Stimulated activated CD8-positive, alpha-beta memory T cell treated with anti-CD3 and anti-CD28 coated beads, Interleukin-15, amount 100 ng/mL, for 4 hours (primary cell): ENCODE measurements at regions not wholly inside any gene's neighbourhood (a gene's known extent, or its start where the extent isn't known, plus 50 kb on each side); places are given as distances from the start of the nearest gene placed in this dataset.

ENCODE experiments used
- DNase-seq, 2 donors: peaks; one replicate each; pipeline ENCODE4 v3.0.0-alpha.2; 2020; ENCODE audit warnings: low read depth in 2 of 2

GRCh38 chr2:125491663-125492062 lies 1164.3 kb upstream of the GYPC start:
- no peak for DNase-seq

GRCh38 chr2:125512313-125512712 lies 1143.6 kb upstream of the GYPC start:
- no peak for DNase-seq

- no peak for DNase-seq
Observed at GRCh38 chr2:125516496-125517109, 1139.4 kb upstream of the GYPC start.

- DNase-seq: no peak
Observed at GRCh38 chr2:125526093-125526492, 1129.9 kb upstream of the GYPC start.

GRCh38 chr2:125535089-125535488 lies 1120.9 kb upstream of the GYPC start:
- no peak for DNase-seq

- no peak for DNase-seq
Observed at GRCh38 chr2:125543968-125544514, 1111.9 kb upstream of the GYPC start.

- DNase-seq: no peak
Observed at GRCh38 chr2:125553768-125554167, 1102.2 kb upstream of the GYPC start.

GRCh38 chr2:125554956-125555355 lies 1101.0 kb upstream of the GYPC start:
- no peak for DNase-seq

GRCh38 chr2:125559186-125559585 lies 1096.8 kb upstream of the GYPC start:
- DNase-seq: no peak

- no peak for DNase-seq
Observed at GRCh38 chr2:125560855-125561254, 1095.1 kb upstream of the GYPC start.

GRCh38 chr2:125561302-125561701 lies 1094.7 kb upstream of the GYPC start:
- no peak for DNase-seq

GRCh38 chr2:125562924-125563323 lies 1093.0 kb upstream of the GYPC start:
- no peak for DNase-seq

- DNase-seq: no peak
Observed at GRCh38 chr2:125564471-125564870, 1091.5 kb upstream of the GYPC start.

- DNase-seq: no peak
Observed at GRCh38 chr2:125566422-125566821, 1089.5 kb upstream of the GYPC start.

GRCh38 chr2:125567100-125567499 lies 1088.9 kb upstream of the GYPC start:
- DNase-seq: no peak

- no peak for DNase-seq
Observed at GRCh38 chr2:125572660-125573059, 1083.3 kb upstream of the GYPC start.

GRCh38 chr2:125573432-125573831 lies 1082.5 kb upstream of the GYPC start:
- no peak for DNase-seq

GRCh38 chr2:125576558-125576957 lies 1079.4 kb upstream of the GYPC start:
- DNase-seq: no peak

- no peak for DNase-seq
Observed at GRCh38 chr2:125581557-125581956, 1074.4 kb upstream of the GYPC start.

GRCh38 chr2:125582516-125582915 lies 1073.4 kb upstream of the GYPC start:
- no peak for DNase-seq

- no peak for DNase-seq
Observed at GRCh38 chr2:125584732-125585131, 1071.2 kb upstream of the GYPC start.

GRCh38 chr2:125588780-125589179 lies 1067.2 kb upstream of the GYPC start:
- no peak for DNase-seq

- no peak for DNase-seq
Observed at GRCh38 chr2:125591954-125592353, 1064.0 kb upstream of the GYPC start.

GRCh38 chr2:125593036-125593435 lies 1062.9 kb upstream of the GYPC start:
- DNase-seq: no peak
